HG03060 (cell line): ENCODE measurements at regions not wholly inside any gene's neighbourhood (a gene's known extent, or its start where the extent isn't known, plus 50 kb on each side); places are given as distances from the start of the nearest gene placed in this dataset.

Experiments
- ATAC-seq: cut with Tn5 transposase; IDR thresholded peaks from one replicate; pipeline ENCODE4 v1.9.1; 2021; ENCODE audit warnings: low read depth, moderate number of reproducible peaks; ENCODE audit not compliant: unreplicated experiment

DNA sequence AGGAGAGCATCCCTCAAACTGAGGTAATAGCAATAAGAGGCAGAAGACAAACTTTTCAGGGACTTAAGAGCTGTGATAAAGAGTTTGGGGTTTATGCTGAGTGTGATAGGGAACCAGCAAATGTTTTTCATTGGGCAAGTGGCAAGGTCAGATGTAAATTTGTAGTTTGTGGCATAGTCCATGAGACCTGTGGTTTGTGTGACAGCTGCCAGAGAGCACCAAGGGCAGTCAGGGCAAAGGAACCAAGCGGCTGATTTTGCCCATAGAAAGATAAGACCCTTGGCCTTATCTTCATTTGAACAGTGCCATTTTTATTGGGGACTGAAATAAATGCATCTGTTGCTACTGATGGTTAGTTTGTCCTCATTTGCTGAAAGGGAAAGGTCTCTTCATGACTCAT is 220.3 kb downstream of the LRRN1 start:
- ATAC-seq, result no peak

DNA sequence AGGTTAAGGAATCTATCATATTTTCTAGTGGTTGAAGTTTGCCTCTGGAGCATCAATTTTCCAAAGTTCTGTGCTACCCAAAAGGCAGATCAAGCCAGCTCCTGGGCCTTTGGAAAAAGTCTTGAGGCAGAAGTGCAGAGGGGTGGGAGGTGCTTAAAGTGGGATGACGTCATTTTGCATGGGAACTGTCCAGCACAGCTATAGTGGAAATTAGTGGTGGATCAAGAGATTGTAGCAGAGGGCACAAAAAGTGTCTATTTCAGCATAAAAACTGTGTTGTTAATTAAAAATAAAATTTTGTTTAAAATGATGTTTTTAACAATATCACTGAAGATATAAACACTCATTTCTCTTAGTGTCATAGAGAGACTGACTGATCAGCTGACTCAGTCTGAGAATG is 221.9 kb downstream of the LRRN1 start:
- no peak for ATAC-seq

DNA sequence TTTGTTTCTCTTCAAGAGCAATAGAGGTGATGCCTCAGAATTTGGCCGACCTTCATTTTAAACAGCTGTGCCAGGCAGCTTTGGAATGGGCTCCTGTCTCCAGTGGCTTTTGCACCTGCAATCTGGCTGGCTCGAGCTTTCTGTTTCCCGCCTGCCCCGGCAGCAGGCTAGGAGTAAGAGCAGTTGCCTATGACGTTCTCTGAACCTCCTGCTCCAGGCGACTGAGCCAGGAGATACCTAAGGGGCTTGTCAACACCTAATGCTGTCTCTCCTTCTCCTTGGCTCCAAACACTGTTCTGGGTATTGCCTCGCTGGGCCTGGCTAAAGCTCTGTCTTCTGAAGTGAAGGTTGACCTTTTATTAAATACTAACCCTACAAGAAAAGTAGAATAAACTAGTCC is 229.9 kb downstream of the LRRN1 start:
- ATAC-seq, result no peak

DNA sequence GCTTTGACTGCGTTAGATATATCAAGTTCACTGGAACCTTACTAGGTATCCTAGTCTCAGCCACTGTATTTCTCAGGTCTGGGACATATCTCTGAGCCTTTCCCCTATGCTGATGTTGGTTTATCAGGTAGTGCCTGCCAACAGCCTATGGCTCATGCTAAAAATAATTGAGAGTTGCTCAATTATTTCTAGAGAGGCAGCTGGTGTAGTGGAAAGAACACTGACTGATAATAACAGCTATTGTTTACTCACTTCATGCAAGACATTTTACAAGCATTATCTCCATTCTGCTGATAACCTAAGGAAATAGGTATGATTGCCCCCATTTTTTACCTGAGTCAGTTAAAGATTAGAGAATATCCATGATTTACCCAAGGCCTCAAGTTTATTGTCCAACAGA is 231.4 kb downstream of the LRRN1 start:
- no peak for ATAC-seq

DNA sequence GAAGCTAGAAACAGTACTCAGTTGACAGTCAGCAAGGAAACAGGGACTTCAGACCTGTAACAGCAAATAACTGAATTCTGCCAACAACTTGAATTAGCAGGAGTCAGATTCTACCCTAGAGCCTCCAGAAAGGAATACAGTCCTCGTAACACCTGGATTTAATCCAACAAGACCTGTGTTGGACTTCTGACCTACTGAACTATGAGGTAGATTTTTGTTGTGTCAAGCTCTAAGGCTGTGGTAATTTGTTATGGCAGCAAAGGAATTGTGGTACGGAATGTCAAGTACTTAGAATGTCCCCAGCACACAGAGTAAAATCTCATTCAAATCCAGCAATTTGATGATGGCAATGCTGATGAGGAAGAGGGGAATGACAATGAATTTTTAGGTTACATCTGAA is 234.1 kb downstream of the LRRN1 start:
- ATAC-seq, result no peak

DNA sequence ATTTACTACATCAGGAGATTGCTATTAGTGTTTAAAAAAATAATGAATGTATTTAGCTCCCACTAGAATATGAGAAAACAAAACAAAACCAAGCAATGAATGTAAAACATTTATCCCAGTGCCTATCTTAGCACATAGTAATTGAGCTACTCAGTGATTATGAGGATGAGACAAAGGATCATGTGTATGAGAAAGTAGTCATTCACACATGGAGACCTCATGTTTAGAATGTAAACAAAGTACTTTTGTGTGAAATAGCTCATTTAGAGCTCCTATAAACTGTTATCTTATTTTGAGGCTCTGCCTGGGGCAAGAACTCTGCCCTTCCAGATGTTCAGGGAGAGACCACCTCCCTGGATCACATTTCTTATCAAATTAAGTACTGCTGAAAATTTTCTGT is 236.8 kb downstream of the LRRN1 start:
- ATAC-seq, result no peak

DNA sequence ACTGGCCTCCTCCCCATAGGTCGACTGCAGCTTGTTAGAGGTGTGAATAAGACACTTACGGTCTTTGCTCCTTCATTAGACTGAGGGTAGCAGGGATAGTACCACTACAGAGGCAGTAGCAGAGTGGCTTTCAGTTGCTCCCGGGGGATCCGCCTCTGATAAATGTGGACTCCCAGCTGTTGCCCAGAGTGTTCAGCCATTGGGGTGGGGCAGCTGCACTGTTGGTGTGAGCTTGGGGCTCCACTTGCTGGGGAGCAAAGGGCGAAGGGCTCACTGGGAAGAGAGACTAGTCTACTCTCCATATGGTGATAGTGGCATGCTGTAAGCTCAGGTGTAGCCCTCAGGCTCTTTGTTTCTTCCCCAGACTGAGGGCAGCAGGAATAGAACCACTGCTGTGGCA is 239.1 kb downstream of the LRRN1 start:
- ATAC-seq, result no peak

DNA sequence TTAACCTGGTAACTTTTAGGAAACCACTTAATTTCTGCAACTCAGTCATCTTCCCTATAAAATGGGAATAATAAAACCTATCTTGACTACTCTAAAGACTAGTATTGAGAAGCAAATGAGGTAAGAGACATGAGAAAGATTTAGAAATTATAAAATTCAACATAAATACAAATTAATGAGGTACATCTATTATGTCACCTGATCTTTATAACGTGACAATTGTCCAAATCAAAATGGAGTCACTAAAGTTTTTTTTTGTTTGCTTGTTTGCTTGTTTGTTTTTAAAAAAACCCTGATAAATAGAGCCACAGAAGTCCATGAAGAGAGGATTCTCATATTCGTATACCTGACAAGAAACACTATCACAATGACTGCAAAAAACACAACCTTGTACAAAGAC is 242.8 kb downstream of the LRRN1 start:
- no peak for ATAC-seq

DNA sequence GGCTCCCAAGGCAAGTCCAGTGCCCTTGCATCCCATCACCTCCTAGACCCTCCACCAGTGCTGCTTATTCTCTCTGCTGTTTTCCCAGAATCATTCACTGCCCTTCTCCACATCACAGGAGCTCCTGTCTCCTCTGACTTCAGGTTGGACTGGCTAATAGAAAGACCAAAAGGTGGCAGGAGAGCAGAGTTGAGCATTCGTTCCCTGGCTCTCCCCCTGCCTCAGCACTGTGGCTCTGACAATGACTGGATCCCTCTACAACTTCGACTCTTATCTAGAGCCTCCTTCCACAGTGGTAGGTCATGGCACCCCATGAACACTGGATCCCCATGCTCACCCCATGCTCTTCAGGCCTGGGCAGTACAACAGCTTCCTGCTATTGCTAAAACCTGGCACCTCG is 243.6 kb downstream of the LRRN1 start:
- no peak for ATAC-seq

DNA sequence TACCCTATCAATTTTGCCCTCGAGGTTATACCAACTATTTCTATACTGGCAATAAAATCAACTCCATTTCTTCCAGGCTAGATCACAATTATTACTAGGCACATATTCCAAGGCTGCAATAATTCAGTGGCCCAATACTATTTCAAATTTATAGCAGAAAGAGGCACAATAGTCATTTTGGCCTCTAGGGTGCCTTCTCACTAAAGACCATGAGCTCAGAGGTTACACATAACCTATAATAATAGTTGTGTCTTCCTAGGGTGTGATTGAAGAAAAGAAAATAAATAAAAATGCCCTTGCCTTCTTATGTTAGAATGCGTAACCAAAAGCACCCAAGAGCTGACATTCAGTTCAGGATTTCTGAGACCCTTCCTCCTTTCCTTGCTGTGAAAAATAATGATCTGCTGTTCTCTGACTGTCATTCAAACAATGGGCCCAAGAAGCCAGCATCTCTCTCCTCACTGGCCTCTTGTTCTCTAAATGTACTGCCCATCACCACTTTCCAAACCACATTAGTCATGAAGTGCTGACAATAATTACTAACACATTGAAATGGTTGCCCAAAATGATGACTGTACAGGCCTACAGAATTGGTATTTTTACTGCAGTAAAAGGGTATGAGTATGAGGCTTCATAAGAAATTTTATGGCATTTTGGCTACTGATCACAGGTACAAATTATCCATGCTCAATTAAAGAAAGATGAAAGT is 244.8 kb downstream of the LRRN1 start:
- ATAC-seq, result no peak

DNA sequence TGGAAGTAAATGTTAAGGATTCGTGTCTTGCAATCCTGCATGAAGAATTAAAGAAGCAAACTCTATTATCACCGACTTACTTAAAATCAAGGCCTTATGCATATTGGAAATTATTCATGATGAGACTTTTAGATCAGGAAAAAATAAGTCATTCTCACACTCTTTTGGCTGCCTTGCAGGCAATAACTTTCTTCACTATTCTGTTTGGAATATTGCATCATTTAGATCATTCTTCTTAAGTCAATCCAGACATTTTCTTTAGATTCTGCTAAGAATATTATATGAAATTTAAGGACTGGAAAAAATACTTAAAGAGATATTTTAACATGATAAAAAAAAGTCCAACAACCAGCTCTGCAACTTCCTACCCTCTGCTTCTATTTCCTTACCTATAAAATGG is 245.4 kb downstream of the LRRN1 start:
- no peak for ATAC-seq

DNA sequence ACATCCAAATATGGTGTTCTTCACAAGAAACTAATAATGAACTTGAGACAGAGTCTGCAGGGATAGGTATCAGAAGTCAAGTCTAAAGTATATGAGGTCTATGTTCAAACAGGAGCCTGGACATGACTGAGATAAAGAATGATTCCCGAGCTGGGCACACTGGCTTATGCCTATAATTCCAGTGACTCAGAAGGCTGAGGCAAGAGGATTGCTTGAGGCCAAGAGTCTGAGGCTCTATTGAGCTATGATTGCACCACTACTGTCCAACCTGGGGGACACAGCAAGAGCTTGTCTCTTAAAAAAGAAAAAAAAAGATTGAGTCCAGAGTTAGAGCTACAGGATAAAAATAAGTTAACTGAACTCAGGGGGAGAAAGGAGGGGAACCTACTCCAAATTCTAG is 246.5 kb downstream of the LRRN1 start:
- no peak for ATAC-seq

DNA sequence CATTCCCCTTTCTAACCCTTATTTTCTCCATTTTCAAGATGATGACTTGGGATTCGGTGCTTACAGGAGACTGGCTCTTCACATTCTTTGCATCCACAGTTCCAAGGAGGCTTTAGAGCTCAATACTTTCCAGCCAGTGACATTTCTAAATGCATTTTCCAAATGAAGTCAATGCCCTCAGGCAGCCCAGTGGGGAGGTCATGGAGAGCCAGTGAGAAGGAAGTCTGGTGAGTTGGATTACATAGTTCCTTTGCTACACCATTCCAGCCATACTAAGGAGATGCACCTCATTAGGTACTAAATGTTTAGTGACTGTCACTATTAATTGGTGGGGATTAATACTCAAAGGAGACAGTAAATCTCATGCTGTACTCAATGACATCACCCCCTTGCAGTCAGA is 248.1 kb downstream of the LRRN1 start:
- ATAC-seq, result no peak

DNA sequence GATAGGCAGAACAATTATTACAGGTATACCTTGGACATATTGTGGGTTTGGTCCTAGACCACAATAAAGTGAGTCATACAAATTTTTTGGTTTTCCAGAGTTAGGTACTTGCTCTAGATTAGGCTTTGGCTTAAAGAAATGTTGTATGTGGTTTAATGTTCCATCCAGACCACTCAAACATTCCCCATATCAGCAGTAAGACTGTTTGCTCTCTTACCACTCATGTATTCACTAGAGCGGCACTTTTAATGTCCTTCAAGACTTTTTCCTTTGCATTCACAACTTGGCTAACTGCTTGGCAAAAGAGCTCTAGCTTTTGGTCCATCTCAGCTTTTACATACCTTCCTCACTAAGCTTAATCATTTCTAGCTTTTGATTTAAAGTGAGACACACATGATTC is 250.5 kb upstream of the SETMAR start:
- no peak for ATAC-seq

DNA sequence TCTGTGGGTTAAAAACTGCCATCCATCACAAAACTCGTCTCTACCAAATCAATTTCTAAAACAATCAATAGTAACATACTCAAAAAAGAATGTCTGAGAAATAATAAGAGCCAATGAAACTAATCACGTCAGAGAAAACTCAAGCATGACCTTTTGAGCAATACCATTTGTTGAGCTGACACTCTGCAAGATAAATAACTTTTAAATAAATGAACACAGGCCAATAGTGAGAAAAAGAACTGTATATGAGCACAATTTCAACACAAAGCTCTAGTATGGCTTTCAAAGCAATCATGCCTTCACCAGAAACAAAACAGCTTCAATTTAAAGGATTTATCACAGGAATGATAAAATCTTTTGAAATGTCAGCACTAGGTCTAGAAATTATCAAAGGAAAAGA is 249.2 kb upstream of the SETMAR start:
- ATAC-seq, result no peak

DNA sequence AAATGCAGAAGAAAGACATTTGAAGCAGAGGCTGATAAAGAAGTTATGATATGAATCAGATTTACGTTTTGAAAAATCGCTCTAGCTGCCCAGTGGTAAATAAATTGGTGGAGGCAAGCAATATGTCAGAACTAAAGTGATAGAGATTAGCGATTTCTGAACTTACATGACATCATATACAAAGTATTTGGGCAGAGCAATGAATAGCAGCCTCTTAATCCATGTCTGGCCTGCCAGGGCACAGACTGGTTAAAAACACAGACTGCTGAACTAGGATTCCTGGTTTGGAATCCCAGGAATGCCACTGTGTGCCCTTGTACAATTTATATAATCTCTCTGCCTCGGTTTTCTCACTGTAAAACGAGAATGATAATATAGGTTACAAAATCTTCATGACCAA is 243.1 kb upstream of the SETMAR start:
- no peak for ATAC-seq

DNA sequence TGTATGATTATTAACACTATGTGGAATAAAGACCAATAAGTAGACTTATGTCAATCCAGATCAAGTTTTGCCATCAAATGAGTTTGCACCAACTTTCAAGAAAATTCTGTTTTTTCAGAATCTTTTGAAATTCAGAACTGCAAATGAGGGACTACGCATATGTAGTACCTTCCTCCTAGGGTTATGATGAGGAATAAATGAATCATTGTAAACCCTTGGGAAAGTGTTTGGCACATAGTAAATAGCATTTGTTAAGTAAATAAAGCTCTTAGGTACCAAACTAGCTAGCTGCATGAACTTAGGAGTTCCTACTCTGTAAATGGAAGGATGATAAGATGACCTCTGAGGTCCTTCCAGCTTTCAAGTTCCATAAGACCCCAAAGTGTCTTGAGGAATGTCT is 242.6 kb upstream of the SETMAR start:
- ATAC-seq, result no peak

DNA sequence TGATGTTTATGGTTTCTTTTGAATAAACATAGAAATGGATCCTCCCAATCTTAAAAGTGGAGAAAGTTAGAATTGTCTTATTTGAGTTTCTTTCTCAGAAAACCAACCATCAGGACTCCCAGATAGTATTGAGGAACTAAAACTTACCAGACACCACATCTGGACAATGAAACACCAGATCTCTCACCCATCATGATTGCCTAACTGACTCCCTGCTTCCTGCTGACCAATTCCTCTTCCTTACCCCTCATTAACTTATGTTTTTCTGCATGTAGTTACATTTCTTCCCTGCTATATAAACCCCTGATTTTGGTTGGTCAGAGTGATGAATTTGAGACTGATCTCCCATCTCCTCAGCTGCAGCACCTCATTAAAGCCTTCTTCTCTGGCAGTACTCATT is 242.0 kb upstream of the SETMAR start:
- ATAC-seq, result no peak

DNA sequence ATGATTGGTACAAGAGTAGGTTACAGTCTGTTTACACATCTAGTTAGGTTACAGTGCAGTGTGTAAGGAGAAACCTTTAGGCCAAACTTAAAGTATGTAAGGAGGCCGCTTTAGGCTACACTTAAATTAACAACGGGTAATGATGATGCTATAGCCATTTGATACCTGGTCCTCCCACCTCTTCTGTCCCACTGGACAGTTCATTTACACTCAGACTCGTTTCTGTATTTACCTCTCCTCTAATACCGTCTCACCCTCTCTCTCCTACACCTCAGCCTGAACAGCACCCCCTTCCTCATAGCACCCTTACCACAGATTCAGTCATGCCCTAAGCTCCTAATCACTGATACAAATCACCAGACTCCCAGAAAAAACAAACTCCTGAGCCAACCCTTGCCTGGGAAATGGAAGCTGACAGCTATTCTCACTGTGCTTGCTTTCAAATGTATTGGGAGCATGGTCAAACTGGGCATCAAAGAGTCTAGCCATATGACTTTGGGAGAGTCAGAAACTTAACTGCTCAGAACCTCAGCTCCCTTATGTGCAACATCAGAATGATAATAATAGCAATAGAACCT is 241.3 kb upstream of the SETMAR start:
- no peak for ATAC-seq

DNA sequence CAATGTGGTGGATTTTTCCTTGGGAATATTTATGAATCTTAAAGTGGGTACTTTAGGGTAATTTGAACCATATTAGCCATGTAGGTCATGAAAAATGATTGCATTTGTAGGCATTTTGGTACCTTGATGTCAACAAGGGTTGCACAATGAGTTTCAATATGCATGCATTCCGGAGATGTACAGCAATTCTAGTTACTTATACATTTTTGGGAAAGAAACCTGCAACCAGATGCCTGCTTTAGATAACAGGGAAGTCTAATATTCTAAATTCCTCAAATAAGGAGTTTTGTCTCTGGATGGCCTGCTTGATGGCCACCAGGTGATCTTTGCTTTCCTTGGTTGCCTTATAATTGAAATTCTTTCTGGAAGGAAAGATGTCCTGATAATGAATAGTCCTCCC is 240.5 kb upstream of the SETMAR start:
- no peak for ATAC-seq

DNA sequence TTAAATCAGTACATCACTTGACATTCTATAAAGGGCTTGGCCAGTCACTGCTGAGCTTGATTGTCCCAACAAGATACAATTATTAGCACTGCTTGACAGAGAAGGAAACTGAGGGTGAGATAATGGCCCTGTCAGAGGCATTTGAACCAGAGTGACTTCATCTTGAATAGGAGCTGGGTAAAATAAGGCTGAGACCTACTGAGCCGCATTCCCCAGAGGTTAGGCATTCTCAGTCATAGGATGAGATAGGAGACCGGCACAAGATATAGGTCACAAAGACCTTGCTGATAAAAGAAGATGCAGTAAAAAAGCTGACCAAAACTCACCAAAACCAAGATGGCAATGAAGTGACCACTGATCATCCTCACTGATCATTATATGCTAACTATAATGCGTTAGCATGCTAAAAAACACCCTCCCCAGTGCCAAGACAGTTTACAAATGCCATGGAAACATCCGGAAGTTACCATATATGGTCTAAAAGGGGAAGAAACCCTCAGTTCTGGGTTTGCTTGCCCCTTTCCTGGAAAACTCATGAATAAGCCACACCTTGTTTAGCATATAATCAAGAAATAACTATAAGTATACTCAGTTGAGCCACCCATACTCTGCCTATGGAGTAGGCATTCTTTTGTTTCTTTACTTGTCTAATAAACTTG is 239.1 kb upstream of the SETMAR start:
- ATAC-seq, result no peak

DNA sequence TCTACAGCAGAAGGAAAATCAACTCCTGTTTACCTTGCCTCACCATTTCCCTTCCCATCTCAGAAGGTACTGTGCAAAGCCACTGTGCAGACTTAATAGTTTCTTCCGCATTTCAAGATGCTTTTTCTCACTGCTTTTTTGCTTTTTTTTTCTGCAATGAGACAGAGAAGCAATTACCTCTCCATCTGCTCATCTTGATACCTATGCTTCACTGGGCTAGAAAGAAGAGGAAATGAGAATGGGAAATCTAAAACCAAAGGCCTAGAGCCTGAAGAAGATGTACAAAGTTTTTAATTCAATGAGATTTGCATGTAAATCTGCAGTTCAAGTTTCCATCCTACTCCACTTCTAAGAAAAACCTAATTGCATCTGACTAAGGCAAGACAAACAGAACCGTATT is 238.1 kb upstream of the SETMAR start:
- peak; percentile 45 for ATAC-seq
